HepG2 (cell line): ENCODE measurements at regions not wholly inside any gene's neighbourhood (a gene's known extent, or its start where the extent isn't known, plus 50 kb on each side); places are given as distances from the start of the nearest gene placed in this dataset.

Source experiments
- ATRX ChIP-seq: sonication (generic); formaldehyde crosslinking; IDR thresholded peaks from 2 replicates; pipeline ENCODE4 v1.4.0; 2020; ENCODE audit warnings: missing genetic modification reagents, borderline replicate concordance
- CC2D1A ChIP-seq: sonication (generic); formaldehyde crosslinking; IDR thresholded peaks from 2 replicates; pipeline ENCODE4 v1.8.1; 2023; ENCODE audit warnings: mild to moderate bottlenecking, missing genetic modification reagents
- HMG20A ChIP-seq: IDR thresholded peaks from 2 replicates; pipeline ENCODE4 v1.6.1; 2016; ENCODE audit warnings: borderline replicate concordance
- LCORL ChIP-seq, 2 experiments: fragments of 450-650 bp in 1 of 2; sonication (generic) in 1 of 2; formaldehyde crosslinking in 1 of 2; IDR thresholded peaks; 2 replicates each; pipeline versions ENCODE4 v1.5.0 to v1.6.1; 2017 to 2020; ENCODE audit warnings: antibody characterized with exemption in 1 of 2, missing genetic modification reagents in 1 of 2
- NCOA1 ChIP-seq: sonication (generic); formaldehyde crosslinking; IDR thresholded peaks from 2 replicates; pipeline ENCODE4 v1.9.0; 2021; ENCODE audit warnings: missing genetic modification reagents
- SALL1 ChIP-seq: sonication (generic); formaldehyde crosslinking; IDR thresholded peaks from 2 replicates; pipeline ENCODE4 v1.8.0; 2022; ENCODE audit warnings: mild to moderate bottlenecking, missing genetic modification reagents
- ZFP91 ChIP-seq: sonication (generic); formaldehyde crosslinking; IDR thresholded peaks from 2 replicates; pipeline ENCODE4 v1.9.0; 2022; ENCODE audit warnings: missing genetic modification reagents, mild to moderate bottlenecking, borderline replicate concordance
- ZMAT5 ChIP-seq: sonication (generic); formaldehyde crosslinking; IDR thresholded peaks from 2 replicates; pipeline ENCODE4 v1.5.0; 2020; ENCODE audit warnings: mild to moderate bottlenecking, low read depth, missing genetic modification reagents, borderline replicate concordance
- TF ChIP-seq, protein P1 (sequence below): IDR thresholded peaks from 2 replicates; pipeline ENCODE4 v1.6.1; 2012; ENCODE audit warnings: low read length, improper control_type of control experiment
- TF ChIP-seq, protein P2 (sequence below): conservative IDR thresholded peaks from 2 replicates; pipeline ENCODE4 v1.6.1; 2018; ENCODE audit warnings: missing genetic modification reagents

GRCh38 chr12:41940571-41940970, 204.1 kb downstream of the GXYLT1 start (continued):
- TF ChIP-seq ZMAT5 (CRISPR knock-in tag), result no peak
- no peak for TF ChIP-seq CC2D1A
- TF ChIP-seq LCORL (IDR thresholded peaks at IDR 0.05), result no peak
- TF ChIP-seq LCORL (CRISPR knock-in tag; IDR thresholded peaks at IDR 0.05), result no peak
- TF ChIP-seq SALL1 (CRISPR knock-in tag), result no peak
- TF ChIP-seq NCOA1 (CRISPR knock-in tag), result no peak
- TF ChIP-seq, protein P1, sequence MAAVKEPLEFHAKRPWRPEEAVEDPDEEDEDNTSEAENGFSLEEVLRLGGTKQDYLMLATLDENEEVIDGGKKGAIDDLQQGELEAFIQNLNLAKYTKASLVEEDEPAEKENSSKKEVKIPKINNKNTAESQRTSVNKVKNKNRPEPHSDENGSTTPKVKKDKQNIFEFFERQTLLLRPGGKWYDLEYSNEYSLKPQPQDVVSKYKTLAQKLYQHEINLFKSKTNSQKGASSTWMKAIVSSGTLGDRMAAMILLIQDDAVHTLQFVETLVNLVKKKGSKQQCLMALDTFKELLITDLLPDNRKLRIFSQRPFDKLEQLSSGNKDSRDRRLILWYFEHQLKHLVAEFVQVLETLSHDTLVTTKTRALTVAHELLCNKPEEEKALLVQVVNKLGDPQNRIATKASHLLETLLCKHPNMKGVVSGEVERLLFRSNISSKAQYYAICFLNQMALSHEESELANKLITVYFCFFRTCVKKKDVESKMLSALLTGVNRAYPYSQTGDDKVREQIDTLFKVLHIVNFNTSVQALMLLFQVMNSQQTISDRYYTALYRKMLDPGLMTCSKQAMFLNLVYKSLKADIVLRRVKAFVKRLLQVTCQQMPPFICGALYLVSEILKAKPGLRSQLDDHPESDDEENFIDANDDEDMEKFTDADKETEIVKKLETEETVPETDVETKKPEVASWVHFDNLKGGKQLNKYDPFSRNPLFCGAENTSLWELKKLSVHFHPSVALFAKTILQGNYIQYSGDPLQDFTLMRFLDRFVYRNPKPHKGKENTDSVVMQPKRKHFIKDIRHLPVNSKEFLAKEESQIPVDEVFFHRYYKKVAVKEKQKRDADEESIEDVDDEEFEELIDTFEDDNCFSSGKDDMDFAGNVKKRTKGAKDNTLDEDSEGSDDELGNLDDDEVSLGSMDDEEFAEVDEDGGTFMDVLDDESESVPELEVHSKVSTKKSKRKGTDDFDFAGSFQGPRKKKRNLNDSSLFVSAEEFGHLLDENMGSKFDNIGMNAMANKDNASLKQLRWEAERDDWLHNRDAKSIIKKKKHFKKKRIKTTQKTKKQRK, result no peak
- no peak for TF ChIP-seq ATRX
- TF ChIP-seq, protein P2, sequence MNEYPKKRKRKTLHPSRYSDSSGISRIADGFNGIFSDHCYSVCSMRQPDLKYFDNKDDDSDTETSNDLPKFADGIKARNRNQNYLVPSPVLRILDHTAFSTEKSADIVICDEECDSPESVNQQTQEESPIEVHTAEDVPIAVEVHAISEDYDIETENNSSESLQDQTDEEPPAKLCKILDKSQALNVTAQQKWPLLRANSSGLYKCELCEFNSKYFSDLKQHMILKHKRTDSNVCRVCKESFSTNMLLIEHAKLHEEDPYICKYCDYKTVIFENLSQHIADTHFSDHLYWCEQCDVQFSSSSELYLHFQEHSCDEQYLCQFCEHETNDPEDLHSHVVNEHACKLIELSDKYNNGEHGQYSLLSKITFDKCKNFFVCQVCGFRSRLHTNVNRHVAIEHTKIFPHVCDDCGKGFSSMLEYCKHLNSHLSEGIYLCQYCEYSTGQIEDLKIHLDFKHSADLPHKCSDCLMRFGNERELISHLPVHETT (CRISPR knock-in tag), result no peak
- TF ChIP-seq ZFP91 (CRISPR knock-in tag), result no peak
- TF ChIP-seq HMG20A, result no peak
